HG02938 (cell line): ENCODE measurements at regions not wholly inside any gene's neighbourhood (a gene's known extent, or its start where the extent isn't known, plus 50 kb on each side); places are given as distances from the start of the nearest gene placed in this dataset.

Experiments
- ATAC-seq: cut with Tn5 transposase; IDR thresholded peaks from one replicate; pipeline ENCODE4 v1.9.1; 2021; ENCODE audit warnings: mild to moderate bottlenecking, moderate library complexity; ENCODE audit not compliant: unreplicated experiment

- no peak for ATAC-seq
These were observed 88.7 kb downstream of the NR1D2 start for GRCh38 chr3:24033818-24034217.

- ATAC-seq: no peak
These were observed 89.4 kb downstream of the NR1D2 start for GRCh38 chr3:24034464-24034863.

- no peak for ATAC-seq
These were observed 92.9 kb downstream of the NR1D2 start for GRCh38 chr3:24037971-24038370.

- ATAC-seq: no peak
These were observed 95.2 kb downstream of the NR1D2 start for GRCh38 chr3:24040311-24040710.

- no peak for ATAC-seq
These were observed 97.3 kb downstream of the NR1D2 start for GRCh38 chr3:24042174-24043059.

- ATAC-seq: no peak
These were observed 98.1 kb downstream of the NR1D2 start for GRCh38 chr3:24043168-24043567.

GRCh38 chr3:24043985-24044384 lies 98.9 kb downstream of the NR1D2 start:
- no peak for ATAC-seq

GRCh38 chr3:24046214-24046613 lies 101.1 kb downstream of the NR1D2 start:
- ATAC-seq: no peak

GRCh38 chr3:24047513-24047912 lies 102.4 kb downstream of the NR1D2 start:
- ATAC-seq: peak; percentile 13

GRCh38 chr3:24048843-24049242 lies 103.8 kb downstream of the NR1D2 start:
- ATAC-seq: no peak

- no peak for ATAC-seq
These were observed 107.4 kb downstream of the NR1D2 start for GRCh38 chr3:24052446-24052845.

GRCh38 chr3:24058940-24059705 lies 114.0 kb downstream of the NR1D2 start:
- no peak for ATAC-seq

GRCh38 chr3:24060055-24060454 lies 115.0 kb downstream of the NR1D2 start:
- ATAC-seq: no peak

GRCh38 chr3:24062916-24063315 lies 117.8 kb downstream of the NR1D2 start:
- ATAC-seq: no peak
